CD4-positive, alpha-beta T cell treated with Interferon alpha-2 for 1 hour (primary cell): ENCODE measurements at regions not wholly inside any gene's neighbourhood (a gene's known extent, or its start where the extent isn't known, plus 50 kb on each side); places are given as distances from the start of the nearest gene placed in this dataset.
"Not testable (repeated sequence)": the region's sequence is repeated elsewhere in the genome, so short reads cannot be mapped to it uniquely, and the experiment has no call there.

Experiments used
- DNase-seq, 2 donors: peaks; one replicate each; pipeline ENCODE4 v3.0.0-alpha.2; 2020 to 2022

DNA sequence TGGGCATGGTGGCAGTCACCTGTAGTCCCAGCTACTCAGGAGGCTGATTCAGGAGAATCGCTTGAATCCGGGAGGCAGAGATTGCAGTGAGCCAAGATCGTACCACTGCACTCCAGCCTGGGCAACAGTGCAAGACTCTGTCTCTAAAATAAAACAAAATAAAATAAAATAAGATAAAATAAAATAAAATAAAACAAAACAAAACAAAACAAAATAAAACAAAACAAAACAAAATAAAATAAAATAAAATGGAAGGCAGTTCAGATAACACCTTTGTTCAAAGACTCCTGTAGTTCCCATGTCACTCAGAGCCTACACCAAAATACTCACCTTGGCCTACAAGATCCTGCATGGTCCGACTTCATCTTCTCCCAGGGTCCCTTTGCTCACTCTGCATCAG is 61.3 kb downstream of the SYF2 start:
- not testable (repeated sequence) for DNase-seq

DNA sequence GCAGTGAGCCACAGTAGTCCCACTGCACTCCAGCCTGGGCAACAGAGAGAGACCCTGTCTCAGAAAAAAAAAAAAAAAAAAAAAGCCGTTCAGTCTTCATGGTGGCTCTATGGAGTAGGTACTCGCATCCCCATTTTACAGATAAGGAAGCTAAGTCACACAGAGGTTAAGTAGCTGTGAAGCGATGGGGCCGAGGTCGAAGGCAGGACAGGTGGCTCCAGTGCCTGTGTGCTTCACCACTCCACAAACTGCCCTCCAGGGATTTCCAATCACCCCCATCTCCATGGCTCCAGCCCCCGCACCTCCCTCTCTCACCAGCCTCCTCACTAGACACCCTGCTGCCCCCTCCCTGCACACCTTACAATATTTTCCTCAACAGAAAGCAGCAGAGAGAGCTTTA is 61.9 kb downstream of the SYF2 start:
- DNase-seq = no peak

DNA sequence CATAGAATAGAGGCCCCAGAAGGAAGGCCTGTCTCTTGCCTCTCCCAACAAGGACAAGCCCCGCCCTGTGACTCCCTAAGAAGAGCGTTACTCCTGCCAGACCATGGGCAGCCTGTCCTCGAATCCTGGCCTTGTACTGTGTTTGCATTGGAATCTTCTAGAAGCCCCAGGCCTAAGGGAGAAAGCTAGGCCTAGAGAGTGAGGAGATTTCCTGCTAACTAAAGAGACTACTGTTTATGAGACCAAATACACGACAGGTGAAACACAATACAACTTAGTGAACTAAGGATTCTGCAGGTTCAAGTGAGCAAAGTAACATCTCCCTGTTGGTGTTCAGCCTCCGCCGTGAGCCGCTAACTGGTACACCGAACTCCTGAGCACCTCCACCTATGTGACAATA is 62.7 kb downstream of the SYF2 start:
- DNase-seq = no peak

DNA sequence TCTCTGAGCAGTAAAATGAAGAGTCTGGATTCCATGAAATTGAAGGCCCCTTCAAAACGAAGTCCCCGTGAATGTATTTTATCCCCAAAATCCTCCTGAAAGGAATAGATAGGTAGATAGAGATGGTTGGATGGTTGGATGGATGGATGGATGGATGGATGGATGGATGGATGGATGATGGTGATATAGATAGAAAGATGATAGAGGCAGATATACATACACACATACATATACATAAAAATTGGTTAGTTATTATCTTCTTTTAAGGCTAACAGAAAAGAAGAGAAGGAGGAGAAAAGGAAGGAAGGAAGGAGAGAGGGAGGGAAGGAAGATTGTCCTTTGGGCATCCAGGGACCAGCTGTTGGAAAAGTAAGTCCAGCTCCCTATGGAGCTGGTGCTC is 63.1 kb downstream of the SYF2 start:
- no peak for DNase-seq

DNA sequence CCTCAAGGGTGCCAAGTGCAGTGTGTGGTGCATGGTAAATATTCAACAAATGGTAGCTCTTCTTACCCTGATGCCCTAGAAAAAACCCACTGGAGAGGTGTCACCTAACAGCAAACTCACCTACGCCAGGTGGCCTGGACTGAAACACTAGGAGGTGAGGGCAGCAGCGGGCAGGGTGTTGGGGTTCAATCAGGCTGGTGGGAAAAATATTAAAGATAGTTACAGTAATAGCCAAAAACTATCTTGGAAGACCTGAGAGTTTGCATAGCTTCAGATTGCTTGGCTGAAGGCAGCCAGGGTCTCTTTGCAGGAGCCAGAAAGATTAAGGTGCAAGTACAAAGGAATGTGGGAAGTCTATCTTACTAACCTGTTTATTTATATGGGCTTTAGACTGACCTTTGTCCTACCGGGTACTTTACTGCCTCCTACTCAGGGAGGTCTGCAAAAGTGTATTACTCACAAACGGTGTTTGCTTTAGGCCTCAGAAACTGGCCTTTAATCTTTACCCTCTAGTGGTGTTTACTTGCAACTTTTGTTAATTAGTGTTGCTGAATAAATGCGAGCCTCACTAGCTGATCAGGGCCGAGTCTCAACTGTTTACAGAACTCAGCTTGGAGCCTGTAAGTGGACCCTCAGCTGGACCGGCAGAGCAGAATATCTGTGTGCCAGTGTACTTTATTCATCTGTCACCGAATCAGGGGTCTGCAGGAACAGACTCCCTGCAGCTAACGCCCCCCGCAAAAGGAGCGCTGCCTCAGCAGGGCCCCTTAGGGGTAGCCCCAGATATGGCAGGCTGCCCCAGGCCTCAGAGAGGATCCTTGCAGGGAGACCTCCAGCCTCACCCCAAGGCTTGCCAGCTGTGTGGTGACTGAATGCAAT is 63.9 kb downstream of the SYF2 start:
- DNase-seq = no peak

DNA sequence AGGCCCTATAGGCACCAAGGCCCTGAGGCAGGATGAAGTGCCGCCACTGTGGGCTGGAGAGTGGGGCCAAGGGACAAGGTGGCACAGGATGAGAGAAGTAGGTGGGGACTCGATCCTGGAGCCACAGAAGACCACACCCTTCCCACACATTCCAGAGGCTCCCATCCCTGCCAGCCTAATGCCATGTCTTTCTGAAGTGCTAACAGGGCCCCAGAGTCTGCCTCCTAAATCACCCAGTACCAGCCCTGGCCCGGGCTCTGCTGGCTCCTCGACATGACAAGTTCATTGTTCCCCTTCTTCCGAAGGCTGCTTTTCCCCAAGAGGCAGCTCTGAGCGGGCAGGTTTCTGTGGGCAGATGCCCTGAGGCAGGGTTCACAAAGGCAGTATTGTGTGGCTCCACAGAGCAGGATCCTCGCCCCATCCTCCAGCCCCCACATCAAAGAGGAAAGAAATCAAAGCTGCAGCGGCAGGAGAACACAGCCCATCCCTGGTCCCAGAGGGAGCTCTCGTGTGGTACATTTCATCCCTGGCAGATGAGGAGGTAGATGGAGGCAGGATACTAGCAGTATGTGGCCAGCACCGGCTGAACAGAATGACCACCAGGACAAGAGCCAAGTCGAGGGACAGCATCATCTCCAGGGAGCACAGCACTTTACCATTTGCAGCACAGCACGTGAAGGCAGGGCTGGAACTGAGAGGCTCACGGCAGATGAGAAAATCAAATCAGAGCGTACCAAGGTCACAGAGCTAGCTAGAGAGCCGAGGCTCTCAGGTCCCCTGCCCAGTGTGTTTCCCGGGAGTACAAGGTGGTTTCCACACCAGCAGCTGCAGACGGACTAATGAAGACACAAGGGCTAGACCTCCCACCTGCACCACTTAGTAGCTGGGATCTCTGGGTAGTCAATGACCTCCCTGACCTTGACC is 64.8 kb downstream of the SYF2 start:
- DNase-seq = no peak

DNA sequence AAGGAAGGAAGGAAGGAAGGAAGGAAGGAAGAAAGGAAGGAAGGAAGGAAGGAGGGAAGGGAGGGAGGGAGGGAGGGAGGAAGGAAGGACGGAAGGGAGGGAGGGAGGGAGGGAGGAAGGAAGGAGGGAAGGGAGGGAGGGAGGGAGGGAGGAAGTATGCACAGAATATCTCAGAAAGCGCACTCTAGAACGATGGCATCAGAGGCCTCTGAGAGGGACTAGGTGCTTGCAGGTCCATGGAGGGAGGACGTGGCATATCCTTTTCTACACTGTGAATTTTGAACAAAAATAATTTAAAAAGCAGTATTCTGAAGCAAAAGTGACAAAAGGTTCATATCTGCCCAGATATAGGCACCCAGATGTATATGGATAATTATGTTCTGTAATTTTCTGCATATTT is 65.5 kb downstream of the SYF2 start:
- no peak for DNase-seq

DNA sequence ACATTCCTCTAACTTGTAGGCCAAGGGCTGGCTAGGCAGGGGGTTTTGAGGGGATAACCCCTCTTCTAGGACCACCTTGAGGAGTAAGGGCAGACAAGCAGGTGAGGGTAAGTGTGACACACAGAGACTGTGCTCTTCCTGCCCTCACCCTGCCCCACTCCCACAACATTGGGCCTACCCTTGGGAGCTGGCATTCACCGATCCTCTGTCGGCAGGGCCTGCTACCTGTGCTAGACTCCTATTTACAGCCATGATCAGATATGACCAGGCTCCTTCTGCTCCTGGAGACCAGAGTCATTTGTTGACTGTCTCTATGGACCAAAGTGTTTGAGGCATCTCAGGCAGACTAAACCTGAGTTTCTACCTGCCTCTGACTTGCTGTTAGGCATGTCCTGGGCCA is 68.3 kb downstream of the SYF2 start:
- no peak for DNase-seq

DNA sequence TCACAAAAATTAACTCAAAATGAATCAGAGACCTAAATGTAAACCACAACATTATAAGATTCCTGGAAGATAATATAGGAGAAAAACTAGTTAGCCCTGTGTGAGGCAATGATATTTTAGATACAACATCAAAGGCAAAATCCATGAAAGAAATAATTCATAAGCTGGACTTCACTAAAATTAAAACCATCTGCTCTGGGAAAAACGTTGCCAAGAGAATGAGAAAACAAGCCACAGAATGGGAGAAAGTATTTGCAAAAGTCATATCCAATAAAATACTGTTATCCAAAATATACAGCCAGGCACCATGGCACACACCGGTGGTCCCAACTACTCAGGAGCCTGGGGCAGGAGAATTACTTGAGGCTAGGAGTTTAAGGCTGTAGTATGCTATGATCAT is 70.3 kb downstream of the SYF2 start:
- no peak for DNase-seq

DNA sequence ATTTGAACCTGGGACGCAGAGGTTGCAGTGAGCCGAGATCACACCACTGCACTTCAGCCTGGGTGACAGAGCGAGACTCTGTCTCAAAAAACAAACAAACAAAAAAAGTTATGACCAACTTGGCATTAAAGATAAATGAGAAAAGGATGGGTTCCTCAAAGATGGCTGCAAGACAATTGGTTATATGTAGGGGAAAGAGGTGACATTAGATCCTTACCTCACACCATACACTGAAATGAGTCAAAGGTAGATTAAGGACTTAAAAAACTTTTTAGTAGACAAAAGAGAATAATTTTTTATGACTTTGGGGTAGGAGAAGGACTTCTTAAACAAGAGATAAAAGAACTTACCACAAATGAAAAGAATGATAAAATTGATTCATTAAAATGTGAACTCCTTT is 74.5 kb downstream of the SYF2 start:
- no peak for DNase-seq

DNA sequence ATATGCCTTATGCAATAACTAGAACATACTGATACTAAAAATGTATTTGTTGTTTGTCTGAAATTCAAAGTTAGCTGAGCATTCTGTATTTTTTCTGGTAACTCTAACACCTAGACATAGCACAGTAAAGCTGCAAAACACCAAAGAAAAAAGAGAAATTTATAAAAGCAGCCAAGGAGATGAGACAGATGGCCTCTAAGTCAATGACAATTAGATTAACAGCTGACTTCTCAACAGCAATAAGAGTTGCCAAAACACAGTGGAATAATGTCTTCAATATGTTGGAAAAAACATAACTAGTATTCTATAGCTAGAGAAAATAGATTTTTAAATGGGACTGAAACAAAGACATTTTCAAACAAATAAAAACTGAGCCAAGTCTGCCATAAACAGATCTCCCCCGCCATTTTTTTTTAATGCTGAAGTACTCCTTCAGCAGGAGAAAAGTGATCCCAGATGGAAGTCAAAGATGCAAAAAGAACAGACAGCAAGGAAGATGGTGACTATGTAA is 81.3 kb downstream of the SYF2 start:
- DNase-seq = no peak

DNA sequence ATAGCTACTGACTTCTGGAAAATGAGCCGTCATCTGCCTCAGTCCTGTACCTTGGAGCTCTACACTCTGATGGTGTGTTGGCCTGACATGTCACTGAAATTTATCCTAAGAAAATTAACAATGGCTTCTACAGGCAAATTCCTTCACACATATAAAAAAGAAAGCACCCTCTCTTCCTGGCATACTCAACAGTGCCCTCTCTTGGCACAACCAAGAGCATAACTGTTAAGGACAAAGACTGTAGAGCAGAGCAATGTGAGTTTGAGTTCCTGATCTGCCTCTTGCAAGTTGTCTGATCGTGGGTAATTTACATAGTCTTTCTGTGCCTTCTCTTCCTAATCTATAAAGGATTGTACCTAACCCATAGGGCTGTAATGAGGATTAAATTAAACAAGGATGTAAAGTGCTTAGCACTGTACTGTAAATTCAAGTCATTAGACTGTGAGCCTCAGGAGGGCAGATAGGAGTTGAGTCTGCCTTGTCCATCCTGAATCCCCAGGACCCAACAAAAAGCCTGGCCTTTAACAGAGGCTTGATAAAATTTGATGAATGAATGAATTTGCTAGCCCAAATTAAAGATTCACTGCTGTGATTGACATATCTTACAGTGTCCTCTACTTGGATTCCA is 83.5 kb downstream of the SYF2 start:
- DNase-seq = peak; percentile 26 to 63

DNA sequence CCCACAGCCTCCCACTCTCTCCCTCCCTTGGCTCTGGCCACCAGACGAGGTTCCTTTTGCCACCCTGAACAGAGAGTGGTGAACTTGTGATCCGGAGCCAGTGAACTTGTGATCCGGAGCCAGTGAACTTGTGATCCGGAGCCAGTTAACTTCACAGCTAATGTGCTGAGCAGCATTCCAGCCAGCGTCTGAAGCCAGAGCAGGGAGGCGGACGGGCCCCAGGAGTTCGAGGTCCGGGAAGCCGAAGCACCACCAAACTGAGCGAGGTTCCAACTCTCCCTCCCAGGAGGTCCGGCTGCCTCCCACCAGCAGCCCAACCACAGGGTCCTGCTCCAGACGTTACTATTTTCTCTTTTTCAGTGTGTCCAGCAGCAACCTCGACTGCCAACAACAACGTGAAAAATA is 85.8 kb downstream of the SYF2 start:
- DNase-seq = no peak

DNA sequence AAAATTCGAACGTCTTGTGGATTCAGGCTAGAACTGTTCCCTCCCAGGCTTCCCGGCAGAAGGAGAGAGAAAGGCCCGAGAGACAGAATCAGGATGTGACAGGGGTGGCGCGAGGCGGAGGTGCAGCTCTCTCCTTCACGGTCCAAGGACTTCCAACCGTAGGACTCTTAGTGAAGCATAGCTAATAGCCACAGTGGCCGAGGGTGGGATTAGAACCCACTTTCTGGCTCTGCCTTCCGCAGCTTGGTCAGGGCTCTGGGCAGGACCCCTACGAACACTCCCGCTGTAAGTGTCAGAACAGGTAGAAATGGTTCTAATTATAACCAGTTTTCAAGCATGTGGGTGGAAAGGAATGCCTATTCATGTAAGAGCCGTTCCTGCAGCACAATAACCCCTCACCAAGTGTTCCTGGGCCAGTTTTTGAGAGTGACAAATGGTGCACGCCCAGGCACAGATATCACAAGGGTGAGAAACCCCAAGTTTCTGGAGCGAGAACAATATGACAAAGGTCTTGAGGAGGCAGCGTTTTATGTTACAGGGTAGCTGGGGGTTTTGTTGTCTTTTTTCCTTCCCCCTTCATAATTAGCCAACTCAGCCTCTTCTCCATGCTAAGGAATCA is 86.4 kb downstream of the SYF2 start:
- no peak for DNase-seq

DNA sequence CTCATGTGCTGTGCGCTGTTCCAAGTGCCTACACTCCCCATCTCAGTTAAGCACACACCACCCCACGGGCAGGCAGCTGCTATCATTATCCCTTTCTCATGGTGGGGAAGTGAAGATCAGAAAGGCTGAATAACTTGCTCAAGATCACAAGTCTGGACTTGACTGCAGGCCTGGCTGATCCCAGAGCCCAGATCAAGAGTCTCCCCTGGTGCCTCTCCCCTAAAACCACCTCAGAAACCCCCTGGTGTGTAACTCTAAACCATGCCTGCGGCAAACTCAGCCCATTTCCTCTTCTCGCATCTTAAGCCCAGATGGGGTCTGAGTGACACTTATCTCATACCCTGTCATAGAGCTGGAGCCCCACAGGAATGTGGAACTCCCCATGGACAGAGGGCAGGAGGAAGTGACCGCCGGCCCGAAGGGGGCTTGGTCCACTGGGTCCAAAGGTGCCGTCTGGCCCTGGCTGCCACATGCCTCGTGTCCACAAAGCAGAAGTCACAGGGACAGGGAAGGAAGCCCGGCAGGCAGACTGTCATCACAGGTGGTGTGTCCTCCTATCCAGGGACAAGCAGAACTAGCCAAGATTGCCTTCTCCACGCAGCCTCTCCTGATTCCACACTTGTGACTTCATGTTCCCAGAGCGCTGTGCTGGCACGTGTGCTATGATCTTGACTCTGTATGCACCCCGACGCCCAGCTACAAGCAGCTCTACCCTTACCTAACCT is 92.1 kb downstream of the SYF2 start:
- DNase-seq = peak; percentile 7 to 19

DNA sequence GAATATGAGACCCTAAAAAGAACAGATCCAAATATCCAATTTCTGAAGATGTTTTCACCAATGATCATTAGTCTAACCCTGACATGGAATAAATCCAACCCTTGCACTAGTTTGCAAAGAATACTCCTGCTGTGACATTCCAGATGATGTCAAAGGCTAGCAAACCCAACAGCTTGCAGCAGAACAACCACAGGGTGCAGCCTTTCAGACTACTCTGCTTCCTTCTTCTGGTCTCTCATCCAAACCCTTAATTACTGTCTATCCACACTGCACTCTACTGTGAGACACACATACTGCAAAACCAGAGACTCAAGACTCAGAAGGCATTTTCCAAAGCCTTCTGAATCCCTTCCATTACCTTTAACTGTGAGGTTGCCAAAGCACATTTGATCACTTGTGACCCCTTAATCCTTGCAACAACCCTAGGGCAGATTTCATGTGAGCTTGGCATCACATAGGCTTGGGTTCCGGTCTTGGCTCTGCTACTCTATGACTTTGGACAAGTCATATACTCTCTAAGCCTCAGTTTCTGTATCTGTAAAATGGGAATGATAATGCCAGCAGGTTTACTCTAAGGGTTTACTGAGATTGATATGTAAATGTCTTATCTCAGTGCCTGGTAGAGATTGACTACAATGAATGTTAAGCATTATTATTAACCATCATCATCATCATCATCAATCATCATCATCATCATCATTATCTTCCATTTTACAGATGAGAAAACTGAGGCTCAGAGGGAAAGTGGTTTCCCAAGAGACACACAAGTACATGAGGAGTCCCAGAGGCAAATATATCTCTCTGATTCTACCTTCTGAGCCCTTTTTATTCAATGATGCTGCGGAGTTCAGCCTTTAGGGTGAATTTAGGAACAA is 94.5 kb downstream of the SYF2 start:
- DNase-seq = no peak

DNA sequence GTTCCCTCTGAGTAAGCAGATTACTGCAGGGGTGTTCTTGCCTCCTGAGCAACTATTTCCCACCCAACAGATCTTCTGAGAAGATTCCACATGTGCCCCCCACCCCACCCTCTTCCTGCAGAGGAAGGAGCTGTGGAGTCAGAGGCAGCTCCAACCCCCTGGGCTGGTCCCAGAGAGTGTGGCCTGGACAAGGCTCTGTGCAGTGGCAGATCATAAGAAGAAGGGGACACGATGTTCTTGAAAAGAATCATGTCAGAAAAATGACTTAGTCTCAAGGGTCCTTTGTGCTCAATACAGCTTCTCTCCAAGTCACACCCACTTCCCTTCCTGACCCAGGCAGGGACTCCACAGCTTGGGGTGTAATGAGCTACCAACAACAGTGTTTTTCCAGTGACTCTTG is 95.2 kb downstream of the SYF2 start:
- no peak for DNase-seq

DNA sequence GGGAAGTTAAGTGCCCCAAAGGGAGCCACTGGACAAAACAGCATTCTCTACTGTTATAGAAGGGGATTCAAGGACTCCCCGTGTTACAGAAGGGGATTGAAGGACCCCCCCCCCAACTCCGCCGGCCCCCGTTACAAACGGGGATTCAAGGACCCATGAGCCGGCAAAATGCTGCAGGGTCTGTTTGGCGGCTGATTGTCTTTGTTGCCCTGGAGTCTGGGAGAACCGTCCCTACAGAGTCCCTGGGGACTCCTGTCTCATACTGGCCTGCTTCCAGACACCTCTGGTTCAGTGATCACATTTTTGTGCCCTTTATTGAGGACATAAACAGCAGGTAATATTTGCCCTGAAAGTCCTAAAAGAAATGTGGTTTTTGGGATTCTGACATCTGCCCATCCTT is 96.4 kb downstream of the SYF2 start:
- no peak for DNase-seq

DNA sequence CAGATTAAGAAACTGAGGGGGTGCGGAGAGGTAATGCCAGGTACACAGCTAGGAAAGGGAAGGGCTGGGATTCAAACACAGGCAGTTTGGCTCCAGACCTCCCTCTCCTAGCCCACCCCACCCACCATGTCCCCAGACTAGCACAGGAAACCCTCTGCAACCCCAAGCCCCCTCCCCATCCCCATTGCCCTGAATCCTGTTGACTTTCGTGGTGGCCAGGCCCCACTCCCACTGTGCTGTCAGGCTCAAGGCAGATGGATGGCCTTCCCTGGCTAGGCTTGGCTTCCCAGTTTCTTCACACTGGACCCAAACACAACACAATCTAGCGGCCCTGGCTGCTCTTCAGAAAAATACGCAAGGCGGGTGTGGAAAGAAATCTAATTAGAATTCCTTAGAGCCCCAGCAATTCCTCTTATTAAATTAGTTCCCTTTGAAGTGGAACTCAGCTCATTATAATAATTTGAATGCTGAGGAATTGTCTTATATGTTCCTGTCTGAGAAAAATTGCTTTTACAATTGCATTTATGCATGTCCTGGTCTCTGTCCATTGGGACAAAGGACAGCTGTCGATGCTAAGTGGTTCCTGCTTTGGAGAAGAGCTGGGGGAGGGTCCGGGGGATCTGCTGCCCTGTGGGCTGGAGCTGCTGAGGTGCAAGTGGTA is 97.4 kb downstream of the SYF2 start:
- no peak for DNase-seq

DNA sequence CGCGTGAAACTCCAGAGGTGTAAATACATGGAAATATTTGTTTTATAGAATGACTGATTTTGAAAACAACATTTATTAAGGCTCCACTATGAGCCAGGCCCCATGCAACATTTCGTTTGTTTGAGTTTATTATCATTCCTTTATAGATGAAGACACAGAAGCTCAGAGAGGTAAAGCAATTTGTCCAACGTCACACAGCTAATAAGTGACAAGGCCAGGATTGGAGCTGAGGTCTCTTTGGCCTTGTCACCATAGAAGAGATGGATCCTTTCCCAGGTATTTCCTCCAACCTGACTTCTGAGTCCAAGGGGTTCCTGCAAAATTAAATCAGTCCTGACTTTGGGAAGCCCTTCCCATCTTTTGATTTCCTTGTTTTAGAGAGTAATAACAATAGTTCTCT is 98.0 kb downstream of the SYF2 start:
- no peak for DNase-seq

DNA sequence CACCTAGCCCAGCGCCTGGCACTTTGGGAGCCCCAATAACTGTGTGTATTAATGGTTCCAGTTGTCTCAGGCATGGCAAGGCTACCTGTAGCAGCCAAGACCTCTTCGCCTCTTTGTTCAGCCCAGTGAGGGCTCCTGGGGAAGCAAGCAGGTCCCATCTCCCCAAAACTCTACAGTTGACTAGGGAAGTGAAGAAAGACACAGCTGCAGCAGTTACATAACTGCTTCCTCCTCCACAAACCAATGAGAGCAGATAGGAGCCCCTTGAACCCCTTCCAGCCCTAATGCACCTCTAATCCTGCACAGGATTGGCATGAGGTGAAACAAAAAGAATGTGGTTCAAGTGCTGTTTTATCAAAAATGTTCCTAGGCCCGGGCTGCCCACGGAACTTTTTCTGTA is 100.5 kb downstream of the SYF2 start:
- no peak for DNase-seq
